ENCODE measurements at regions not wholly inside any gene's neighbourhood (a gene's known extent, or its start where the extent isn't known, plus 50 kb on each side); places are given as distances from the start of the nearest gene placed in this dataset.

GRCh38 chr18:75586130-75586889, 158.8 kb upstream of the SMIM21 start:
- no peak for TF ChIP-seq POLR2A (IDR thresholded peaks at IDR 0.05; ENCODE audit: low read depth)
- no peak for TF ChIP-seq POLR2AphosphoS5 (IDR thresholded peaks at IDR 0.05)
- TF ChIP-seq CTCF (IDR thresholded peaks at IDR 0.05), result no peak
- TF ChIP-seq EP300 (IDR thresholded peaks at IDR 0.05), result no peak
- Histone ChIP-seq H3K27me3 (no peaks in the 10 kb centered on the region), H3K4me3 (no peak overlapping the region), H3K27ac (replicated peaks in 1 of 4) (no peak overlapping the region), H3K9me3 (peaks cover 0 to 1% (median 0%) of the 10 kb centered on the region in 4 donors), H3K4me1 (no peaks in the 10 kb centered on the region), H3K36me3 (no peaks in the 10 kb centered on the region)
- WGBS, result 91% methylated on average over 9 of the region's 9 CpGs
- no peak for DNase-seq (ENCODE audit: extremely low spot score)
- intact Hi-C loops (cut with DNase I), result no loop called here

GRCh38 chr18:75582940-75583339, 155.4 kb upstream of the SMIM21 start:
- DNase-seq (ENCODE audit: extremely low spot score), result peak; percentile 86
- Histone ChIP-seq H3K9me3 (no peaks in the 10 kb centered on the region), H3K4me3 (no peak overlapping the region), H3K4me1 (no peaks in the 10 kb centered on the region), H3K36me3 (no peaks in the 10 kb centered on the region), H3K27ac (replicated peaks in 1 of 4) (no peak overlapping the region), H3K27me3 (no peaks in the 10 kb centered on the region)
- intact Hi-C loops (cut with DNase I), result no loop called here
- WGBS, result 93% methylated on average over 5 of the region's 6 CpGs
- no peak for TF ChIP-seq EP300 (IDR thresholded peaks at IDR 0.05)
- TF ChIP-seq POLR2AphosphoS5 (IDR thresholded peaks at IDR 0.05), result no peak
- no peak for TF ChIP-seq POLR2A (IDR thresholded peaks at IDR 0.05; ENCODE audit: low read depth)
- TF ChIP-seq CTCF (IDR thresholded peaks at IDR 0.05), result no peak

GRCh38 chr18:75582406-75582821, 154.9 kb upstream of the SMIM21 start:
- intact Hi-C loops (cut with DNase I), result no loop called here
- H3K9me3 ChIP-seq, result no peaks in the 10 kb centered on the region
- no peaks in the 10 kb centered on the region for H3K4me1 ChIP-seq
- H3K4me3 ChIP-seq, result no peak overlapping the region
- WGBS, result 89% methylated on average over 3 of the region's 3 CpGs
- no peak for TF ChIP-seq CTCF (IDR thresholded peaks at IDR 0.05)
- TF ChIP-seq EP300 (IDR thresholded peaks at IDR 0.05), result no peak
- no peak for TF ChIP-seq POLR2AphosphoS5 (IDR thresholded peaks at IDR 0.05)
- no peak for TF ChIP-seq POLR2A (IDR thresholded peaks at IDR 0.05; ENCODE audit: low read depth)
- no peaks in the 10 kb centered on the region for H3K36me3 ChIP-seq
- no peak for DNase-seq (ENCODE audit: extremely low spot score)
- no peaks in the 10 kb centered on the region for H3K27me3 ChIP-seq
- H3K27ac ChIP-seq (replicated peaks in 1 of 4), result no peak overlapping the region

- H3K27ac ChIP-seq (replicated peaks in 1 of 4), result no peak overlapping the region
- peak; percentile 68 for DNase-seq (ENCODE audit: extremely low spot score)
- H3K4me1 ChIP-seq, result no peaks in the 10 kb centered on the region
- H3K36me3 ChIP-seq, result no peaks in the 10 kb centered on the region
- H3K4me3 ChIP-seq, result no peak overlapping the region
- H3K9me3 ChIP-seq, result no peaks in the 10 kb centered on the region
- TF ChIP-seq CTCF (IDR thresholded peaks at IDR 0.05) (no peak), EP300 (IDR thresholded peaks at IDR 0.05) (no peak), POLR2AphosphoS5 (IDR thresholded peaks at IDR 0.05) (no peak), POLR2A (IDR thresholded peaks at IDR 0.05; ENCODE audit: low read depth) (no peak)
- WGBS, result 75% methylated on average over 8 of the region's 8 CpGs
- no peaks in the 10 kb centered on the region for H3K27me3 ChIP-seq
- intact Hi-C loops (cut with DNase I), result no loop called here
Measured at GRCh38 chr18:75581336-75582131, 154.0 kb upstream of the SMIM21 start.
